Peyer's patch (tissue), 4 donors: ENCODE measurements at regions not wholly inside any gene's neighbourhood (a gene's known extent, or its start where the extent isn't known, plus 50 kb on each side); places are given as distances from the start of the nearest gene placed in this dataset.

Experiments used
- DNase-seq, 3 donors: peaks; one replicate each; pipeline ENCODE4 v3.0.0-alpha.2; 2017 to 2019
- H3K27ac ChIP-seq, 4 donors: fragments of 200-600 bp; sonication (generic); one replicate each; pipeline ENCODE4 v1.5.1; 2016 to 2019
- H3K27me3 ChIP-seq, 2 donors: fragments of 200-600 bp; sonication (generic); one replicate each; pipeline ENCODE4 v1.5.1; 2019
- H3K36me3 ChIP-seq, 3 donors: fragments of 200-600 bp; sonication (generic); one replicate each; pipeline ENCODE4 v1.5.1; 2016 to 2019
- H3K4me1 ChIP-seq, 4 donors: fragments of 200-600 bp; sonication (generic); one replicate each; pipeline ENCODE4 v1.5.1; 2016 to 2019
- H3K4me3 ChIP-seq, 4 donors: fragments of 200-600 bp; sonication (generic); 1 replicate in 3 of 4; 2 replicates in 1 of 4; pipeline ENCODE4 v1.5.1; 2016 to 2019; ENCODE audit warnings: mild to moderate bottlenecking in 1 of 4
- H3K9me3 ChIP-seq, 4 donors: fragments of 200-600 bp; sonication (generic); one replicate each; pipeline ENCODE4 v1.5.1; 2016 to 2019; ENCODE audit warnings: mild to moderate bottlenecking in 1 of 4
- POLR2A ChIP-seq, 2 donors: fragments of 450-650 bp; IDR thresholded peaks; one replicate each; pipeline ENCODE4 v1.5.1; 2017; ENCODE audit warnings: antibody characterized with exemption in 2 of 2, mild to moderate bottlenecking in 2 of 2, moderate library complexity in 2 of 2
- TF ChIP-seq, protein P1 (sequence below), 6 experiments: fragments of 450-650 bp in 4 of 6; fragments of 200-600 bp in 2 of 6; sonication (generic) in 1 of 6; IDR thresholded peaks; one replicate each; pipeline ENCODE4 v1.5.1; 2017 to 2019; ENCODE audit warnings: antibody characterized with exemption in 6 of 6, mild to moderate bottlenecking in 3 of 6, moderate library complexity in 1 of 6

DNA sequence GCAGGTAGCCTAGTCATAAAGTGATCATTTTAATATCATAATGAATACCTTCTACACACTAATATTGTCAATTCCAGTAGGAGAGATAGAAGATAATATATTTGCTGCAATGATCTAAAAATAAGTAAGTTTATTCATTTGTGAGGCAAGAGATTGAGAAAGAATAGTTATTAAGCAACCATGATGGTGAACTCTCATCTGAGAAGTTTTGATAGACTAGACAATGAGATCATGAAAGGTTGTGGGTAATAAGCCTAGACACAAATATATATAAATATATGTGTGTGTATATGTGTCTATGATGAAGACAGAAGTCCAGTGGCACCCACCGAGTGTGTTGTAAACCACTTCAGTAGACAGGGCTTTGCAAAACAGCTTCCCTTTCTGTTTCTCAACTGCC is 181.0 kb upstream of the CHST9 start:
- Histone ChIP-seq H3K9me3 (no peaks in the 10 kb centered on the region), H3K27ac (no peak overlapping the region), H3K4me1 (no peaks in the 10 kb centered on the region), H3K36me3 (no peaks in the 10 kb centered on the region), H3K4me3 (no peak overlapping the region), H3K27me3 (no peaks in the 10 kb centered on the region)
- TF ChIP-seq, protein P1, sequence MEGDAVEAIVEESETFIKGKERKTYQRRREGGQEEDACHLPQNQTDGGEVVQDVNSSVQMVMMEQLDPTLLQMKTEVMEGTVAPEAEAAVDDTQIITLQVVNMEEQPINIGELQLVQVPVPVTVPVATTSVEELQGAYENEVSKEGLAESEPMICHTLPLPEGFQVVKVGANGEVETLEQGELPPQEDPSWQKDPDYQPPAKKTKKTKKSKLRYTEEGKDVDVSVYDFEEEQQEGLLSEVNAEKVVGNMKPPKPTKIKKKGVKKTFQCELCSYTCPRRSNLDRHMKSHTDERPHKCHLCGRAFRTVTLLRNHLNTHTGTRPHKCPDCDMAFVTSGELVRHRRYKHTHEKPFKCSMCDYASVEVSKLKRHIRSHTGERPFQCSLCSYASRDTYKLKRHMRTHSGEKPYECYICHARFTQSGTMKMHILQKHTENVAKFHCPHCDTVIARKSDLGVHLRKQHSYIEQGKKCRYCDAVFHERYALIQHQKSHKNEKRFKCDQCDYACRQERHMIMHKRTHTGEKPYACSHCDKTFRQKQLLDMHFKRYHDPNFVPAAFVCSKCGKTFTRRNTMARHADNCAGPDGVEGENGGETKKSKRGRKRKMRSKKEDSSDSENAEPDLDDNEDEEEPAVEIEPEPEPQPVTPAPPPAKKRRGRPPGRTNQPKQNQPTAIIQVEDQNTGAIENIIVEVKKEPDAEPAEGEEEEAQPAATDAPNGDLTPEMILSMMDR (IDR thresholded peaks at IDR 0.05) = no peak
- DNase-seq = no peak

DNA sequence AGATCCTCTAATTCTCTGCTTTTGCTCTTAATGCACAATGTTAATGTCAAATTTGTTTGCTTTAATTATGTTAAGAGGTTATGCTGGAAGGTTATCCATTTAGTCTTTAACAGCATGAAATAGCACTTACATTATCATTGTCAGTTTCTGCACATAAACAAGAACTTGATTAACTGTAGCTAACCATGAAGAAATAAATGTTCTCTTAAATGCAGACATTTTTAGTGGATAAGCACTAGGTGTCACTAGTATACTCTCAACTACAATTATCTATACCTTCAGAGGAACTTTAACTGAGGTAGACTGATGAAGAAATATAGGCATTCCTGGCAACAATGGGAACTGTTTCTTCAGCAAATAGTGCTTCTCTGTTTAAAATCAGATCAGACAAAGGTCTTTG is 178.8 kb upstream of the CHST9 start:
- Histone ChIP-seq H3K4me1 (no peaks in the 10 kb centered on the region), H3K9me3 (no peaks in the 10 kb centered on the region), H3K27me3 (no peaks in the 10 kb centered on the region), H3K36me3 (no peaks in the 10 kb centered on the region), H3K27ac (no peak overlapping the region), H3K4me3 (no peak overlapping the region)
- DNase-seq = no peak
- TF ChIP-seq POLR2A (IDR thresholded peaks at IDR 0.05) = no peak
- TF ChIP-seq, protein P1 (IDR thresholded peaks at IDR 0.05) = peak in 3 of 6 experiments; percentile 45 to 51 (median 50)

DNA sequence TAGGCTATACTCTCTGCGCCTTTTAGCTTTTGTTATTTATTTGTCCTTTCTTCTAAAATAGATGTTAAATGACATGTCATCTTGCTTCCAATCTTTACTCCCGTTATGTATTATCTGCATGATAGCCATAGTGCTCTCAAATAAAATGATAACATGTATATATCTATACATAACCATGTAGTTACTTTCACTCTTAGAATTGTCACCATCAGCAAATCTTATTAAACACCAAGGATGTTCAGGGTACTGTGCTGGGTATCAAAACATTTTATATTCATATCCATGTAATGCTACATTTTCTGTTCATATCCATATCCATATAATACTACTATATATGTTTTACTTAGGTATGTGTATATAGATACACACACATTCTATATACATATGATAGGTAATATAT is 176.4 kb upstream of the CHST9 start:
- Histone ChIP-seq H3K9me3 (no peaks in the 10 kb centered on the region), H3K4me3 (no peak overlapping the region), H3K36me3 (no peaks in the 10 kb centered on the region), H3K27me3 (no peaks in the 10 kb centered on the region), H3K27ac (no peak overlapping the region), H3K4me1 (no peaks in the 10 kb centered on the region)
- no peak for TF ChIP-seq POLR2A (IDR thresholded peaks at IDR 0.05)
- TF ChIP-seq, protein P1 (IDR thresholded peaks at IDR 0.05) = no peak
- no peak for DNase-seq

DNA sequence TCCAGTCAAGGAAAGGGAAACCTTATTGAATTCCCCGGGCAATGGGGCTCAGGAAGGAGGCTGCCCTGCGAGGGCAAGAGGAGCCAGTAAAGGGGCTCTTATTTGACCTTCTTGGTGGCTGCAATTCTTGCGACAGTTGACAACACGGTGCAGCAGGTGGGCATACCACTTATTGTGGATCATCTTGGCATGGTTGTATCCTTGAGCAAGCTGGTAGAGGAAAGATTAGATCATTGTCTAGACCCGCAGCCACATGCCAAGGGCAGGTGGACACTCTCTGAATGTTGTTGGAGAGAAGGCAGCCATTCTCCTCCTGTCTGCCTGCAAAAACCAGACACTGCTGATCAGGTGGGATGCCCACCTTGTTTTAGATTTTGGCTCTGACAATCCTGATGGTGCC is 170.2 kb upstream of the CHST9 start:
- no peak for TF ChIP-seq POLR2A (IDR thresholded peaks at IDR 0.05)
- TF ChIP-seq, protein P1 (IDR thresholded peaks at IDR 0.05) = no peak
- Histone ChIP-seq H3K4me1 (no peaks in the 10 kb centered on the region), H3K4me3 (no peak overlapping the region), H3K27ac (no peak overlapping the region), H3K27me3 (no peaks in the 10 kb centered on the region), H3K36me3 (no peaks in the 10 kb centered on the region), H3K9me3 (no peaks in the 10 kb centered on the region)
- DNase-seq = no peak

DNA sequence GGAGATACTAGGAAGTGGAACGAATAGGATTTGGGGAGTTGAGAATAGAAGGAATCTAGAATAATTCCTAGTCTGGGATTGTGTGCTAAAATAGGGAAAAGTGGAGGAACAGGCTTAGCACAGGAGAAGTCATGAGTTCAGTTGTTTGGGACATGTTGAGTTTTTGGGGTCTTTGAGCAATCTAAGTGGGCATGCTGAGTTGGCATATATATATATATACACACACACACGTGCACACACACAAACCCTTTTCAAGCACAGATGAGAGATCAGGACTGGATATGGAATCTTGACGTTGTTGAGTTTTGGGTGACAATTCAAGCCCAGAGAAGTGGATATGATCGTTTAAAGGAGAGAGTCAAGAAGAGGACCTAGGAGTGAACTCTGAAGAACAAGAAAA is 168.2 kb upstream of the CHST9 start:
- no peak for DNase-seq
- no peaks in the 10 kb centered on the region for H3K9me3 ChIP-seq

More for the DNA sequence above, 168.2 kb upstream of the CHST9 start:
- no peak overlapping the region for H3K4me3 ChIP-seq
- H3K36me3 ChIP-seq = no peaks in the 10 kb centered on the region
- H3K4me1 ChIP-seq = no peaks in the 10 kb centered on the region
- no peaks in the 10 kb centered on the region for H3K27me3 ChIP-seq
- TF ChIP-seq POLR2A (IDR thresholded peaks at IDR 0.05) = no peak
- TF ChIP-seq, protein P1 (IDR thresholded peaks at IDR 0.05) = no peak
- H3K27ac ChIP-seq = no peak overlapping the region
